ENCODE measurements at regions not wholly inside any gene's neighbourhood (a gene's known extent, or its start where the extent isn't known, plus 50 kb on each side); places are given as distances from the start of the nearest gene placed in this dataset.

DNA sequence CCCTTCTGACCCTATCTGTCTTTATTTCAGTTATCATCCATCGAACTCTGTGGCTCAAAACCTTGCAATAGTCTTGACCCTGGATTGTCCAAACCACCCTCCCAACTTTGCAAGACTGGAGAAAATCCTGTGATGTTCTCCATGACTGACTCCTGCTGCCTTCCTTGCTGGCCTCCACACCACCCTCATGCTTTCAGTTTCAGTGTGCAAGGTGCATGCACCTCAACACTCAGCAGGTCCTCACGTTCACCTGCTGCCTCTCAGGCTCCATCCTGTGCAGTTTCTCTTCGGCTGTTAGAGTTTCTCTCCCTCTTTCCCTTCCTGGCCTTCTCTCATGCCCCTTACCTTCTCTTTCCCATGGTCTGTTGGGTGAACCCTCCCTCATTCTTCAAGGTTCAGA is 59.4 kb upstream of the ASIC2 start:
- no peaks in the 10 kb centered on the region for H3K9me3 Mint-ChIP-seq
- no peak overlapping the region for H3K4me3 Mint-ChIP-seq
- no peak for ATAC-seq (ENCODE audit: low read depth)
- POLR2A ChIA-PET = no interaction called here
- no peaks in the 10 kb centered on the region for H3K36me3 Mint-ChIP-seq
- no peak for DNase-seq
- no peaks in the 10 kb centered on the region for H3K4me1 Mint-ChIP-seq
- H3K27ac Mint-ChIP-seq = no peak overlapping the region
- no peaks in the 10 kb centered on the region for H3K27me3 Mint-ChIP-seq

DNA sequence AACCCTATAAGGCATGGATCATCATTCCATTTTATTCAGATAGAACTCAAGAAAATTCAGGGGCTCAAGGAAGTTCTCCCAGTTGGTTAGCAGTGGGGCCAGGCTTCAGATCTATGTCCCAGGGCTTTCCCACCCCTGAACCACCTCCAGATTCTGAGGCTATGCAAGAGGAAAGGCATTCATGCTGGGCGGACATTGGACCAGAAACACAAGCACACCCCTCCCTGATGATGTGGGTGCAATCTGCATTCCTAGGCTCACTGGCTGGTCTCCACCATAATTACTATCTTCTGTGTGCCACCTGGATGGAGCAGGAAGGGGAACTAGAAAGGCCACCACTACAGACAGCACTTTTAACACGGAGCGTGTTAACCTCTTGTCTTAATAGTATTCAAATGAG is 63.2 kb upstream of the ASIC2 start:
- POLR2A ChIA-PET = no interaction called here
- no peaks in the 10 kb centered on the region for H3K4me1 Mint-ChIP-seq
- H3K4me3 Mint-ChIP-seq = no peak overlapping the region
- no peak for DNase-seq
- no peak for ATAC-seq (ENCODE audit: low read depth)
- no peaks in the 10 kb centered on the region for H3K36me3 Mint-ChIP-seq
- peaks cover 2% of the 10 kb centered on the region for H3K27me3 Mint-ChIP-seq
- H3K9me3 Mint-ChIP-seq = no peaks in the 10 kb centered on the region
- H3K27ac Mint-ChIP-seq = no peak overlapping the region

DNA sequence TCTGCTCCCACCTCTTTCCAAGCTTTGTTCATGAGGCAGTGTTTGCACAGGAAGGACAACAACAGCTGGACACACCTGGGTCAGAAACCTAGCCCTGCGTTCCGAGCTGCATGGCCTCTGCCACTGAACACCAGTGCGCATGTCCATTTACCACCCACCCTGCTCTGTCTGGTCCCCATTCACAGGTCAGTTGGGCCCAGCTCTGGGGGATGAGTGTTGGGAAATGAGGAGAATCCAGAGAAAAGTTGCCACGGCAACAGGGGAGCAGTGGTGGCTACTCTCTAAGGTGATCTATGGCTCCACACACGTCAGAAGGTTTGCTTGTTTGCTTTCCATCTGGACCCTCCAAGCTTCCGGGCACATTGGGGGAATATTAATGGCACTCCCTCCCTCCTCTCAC is 70.4 kb upstream of the ASIC2 start:
- POLR2A ChIA-PET = no interaction called here
- H3K4me1 Mint-ChIP-seq = no peaks in the 10 kb centered on the region
- H3K9me3 Mint-ChIP-seq = no peaks in the 10 kb centered on the region

DNA sequence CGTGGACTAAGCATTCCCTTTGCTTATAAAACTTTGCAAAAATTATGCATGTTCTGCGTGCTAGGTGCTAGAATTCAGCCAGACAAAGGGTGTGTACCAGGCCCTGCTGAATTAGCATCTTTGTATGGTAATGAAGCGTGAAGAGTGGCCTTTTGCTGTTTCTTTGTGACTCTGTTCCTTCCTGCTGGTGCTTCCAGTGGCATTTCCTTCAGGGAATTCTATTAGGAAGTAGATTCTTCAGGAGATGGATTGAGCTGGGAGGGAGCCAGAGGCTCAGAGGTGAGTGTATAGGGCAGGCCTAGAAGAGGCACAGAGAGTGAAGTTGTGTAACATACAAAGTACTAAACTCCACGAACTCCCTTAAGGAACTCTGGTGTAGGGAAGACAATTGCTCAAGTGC is 73.9 kb upstream of the ASIC2 start:
- peaks cover 2% of the 10 kb centered on the region for H3K27me3 Mint-ChIP-seq
- H3K27ac Mint-ChIP-seq = no peak overlapping the region
- no peaks in the 10 kb centered on the region for H3K4me1 Mint-ChIP-seq
- no peaks in the 10 kb centered on the region for H3K9me3 Mint-ChIP-seq
- no peaks in the 10 kb centered on the region for H3K36me3 Mint-ChIP-seq
- POLR2A ChIA-PET = no interaction called here
- DNase-seq (no peak), ATAC-seq (ENCODE audit: low read depth) (no peak)
- no peak overlapping the region for H3K4me3 Mint-ChIP-seq

More for the DNA sequence above, 70.4 kb upstream of the ASIC2 start:
- peaks cover 2% of the 10 kb centered on the region for H3K27me3 Mint-ChIP-seq
- no peaks in the 10 kb centered on the region for H3K36me3 Mint-ChIP-seq
- H3K27ac Mint-ChIP-seq = no peak overlapping the region
- DNase-seq = no peak
- H3K4me3 Mint-ChIP-seq = no peak overlapping the region
- no peak for ATAC-seq (ENCODE audit: low read depth)

DNA sequence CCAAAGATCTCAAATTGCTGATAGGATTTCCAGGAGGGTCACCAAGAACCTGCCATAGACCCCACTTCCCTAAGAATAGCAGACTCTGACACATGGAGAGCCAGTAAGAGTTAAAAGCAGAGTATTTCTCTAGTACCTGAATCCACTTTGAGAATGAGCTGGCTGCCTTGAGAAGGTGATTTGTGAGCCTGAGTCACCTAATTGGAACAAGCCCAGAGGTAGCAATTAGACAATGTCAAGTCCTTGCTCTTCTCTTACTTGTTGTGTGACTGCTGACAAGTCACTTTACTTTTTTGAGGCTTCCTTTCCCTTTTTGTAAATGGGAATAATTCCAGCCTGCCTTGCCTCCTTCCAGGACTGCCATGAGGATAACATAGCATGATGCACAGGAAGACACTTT is 76.1 kb upstream of the ASIC2 start:
- ATAC-seq (ENCODE audit: low read depth) = no peak
- Mint-ChIP-seq H3K36me3 (no peaks in the 10 kb centered on the region), H3K27ac (no peak overlapping the region), H3K4me3 (no peak overlapping the region), H3K4me1 (no peaks in the 10 kb centered on the region), H3K27me3 (peaks cover 2% of the 10 kb centered on the region), H3K9me3 (no peaks in the 10 kb centered on the region)
- DNase-seq = no peak
- POLR2A ChIA-PET = no interaction called here

DNA sequence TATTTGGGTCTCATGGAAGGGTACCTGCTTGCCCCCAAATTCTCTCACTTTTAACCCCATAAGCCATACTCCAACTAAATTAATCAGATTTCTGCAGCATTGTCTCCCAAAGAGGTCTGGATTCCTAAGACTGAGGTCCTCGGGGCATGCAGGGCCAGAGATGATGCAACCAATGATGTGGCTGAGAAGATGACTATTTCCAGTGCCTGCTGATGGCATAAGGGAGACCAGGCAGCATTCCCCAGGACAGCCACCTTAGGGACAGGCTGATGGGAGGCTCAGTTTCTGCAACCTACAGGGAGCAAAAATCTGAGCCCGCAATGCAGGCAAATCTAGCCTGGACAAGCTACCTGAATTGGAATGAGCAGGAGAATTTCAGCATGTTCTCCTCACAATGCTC is 76.8 kb upstream of the ASIC2 start:
- no peak for ATAC-seq (ENCODE audit: low read depth)
- no peak for DNase-seq
- Mint-ChIP-seq H3K27ac (no peak overlapping the region), H3K4me3 (no peak overlapping the region), H3K27me3 (peaks cover 2% of the 10 kb centered on the region), H3K36me3 (no peaks in the 10 kb centered on the region), H3K9me3 (no peaks in the 10 kb centered on the region), H3K4me1 (no peaks in the 10 kb centered on the region)
- POLR2A ChIA-PET = no interaction called here

DNA sequence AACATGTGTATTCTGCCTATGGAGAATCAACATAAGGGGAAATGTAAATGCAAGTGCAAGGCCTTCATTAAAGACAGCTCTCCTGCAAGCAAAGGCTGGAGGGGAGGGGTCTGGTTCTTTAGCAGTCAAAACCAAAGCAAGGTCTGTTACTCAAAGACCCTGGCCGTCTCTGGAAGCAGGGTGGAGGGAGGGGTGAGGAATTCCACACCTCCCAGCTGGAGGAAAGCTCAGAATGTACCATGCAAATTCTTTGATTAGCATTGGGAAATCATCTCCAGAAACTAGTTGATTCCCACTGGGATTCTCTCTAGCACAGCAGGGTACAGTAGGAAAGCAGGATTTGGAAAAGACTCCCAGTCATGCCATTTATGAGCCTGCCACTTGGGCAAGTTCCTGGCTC is 77.3 kb upstream of the ASIC2 start:
- H3K4me3 Mint-ChIP-seq = no peak overlapping the region
- no peaks in the 10 kb centered on the region for H3K36me3 Mint-ChIP-seq
- peaks cover 2% of the 10 kb centered on the region for H3K27me3 Mint-ChIP-seq
- DNase-seq (no peak), ATAC-seq (ENCODE audit: low read depth) (no peak)
- H3K4me1 Mint-ChIP-seq = no peaks in the 10 kb centered on the region
- no peak overlapping the region for H3K27ac Mint-ChIP-seq
- POLR2A ChIA-PET = no interaction called here
- no peaks in the 10 kb centered on the region for H3K9me3 Mint-ChIP-seq

DNA sequence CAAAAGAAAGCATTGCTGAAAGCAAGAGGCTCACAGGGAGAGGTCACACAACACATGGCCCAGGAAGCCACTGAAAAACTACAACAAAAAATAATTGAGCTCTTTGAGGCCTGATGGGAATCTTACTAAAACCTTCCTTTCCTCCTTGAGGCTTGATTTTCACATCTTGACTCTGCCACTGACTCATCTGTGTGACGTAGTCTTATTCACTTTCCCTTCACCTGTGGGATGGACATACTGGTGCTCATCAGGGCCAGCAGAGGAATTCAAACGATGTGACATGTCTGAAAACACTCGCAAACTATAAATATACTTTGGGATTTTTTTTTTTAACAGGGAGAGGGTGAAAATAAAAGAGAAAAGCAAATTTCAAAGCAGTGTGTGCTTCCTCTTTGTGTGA is 78.3 kb upstream of the ASIC2 start:
- Mint-ChIP-seq H3K9me3 (no peaks in the 10 kb centered on the region), H3K4me3 (no peak overlapping the region), H3K27ac (no peak overlapping the region), H3K4me1 (no peaks in the 10 kb centered on the region), H3K36me3 (no peaks in the 10 kb centered on the region), H3K27me3 (peaks cover 2% of the 10 kb centered on the region)
- ATAC-seq (ENCODE audit: low read depth) = no peak
- POLR2A ChIA-PET = no interaction called here
- DNase-seq = no peak

DNA sequence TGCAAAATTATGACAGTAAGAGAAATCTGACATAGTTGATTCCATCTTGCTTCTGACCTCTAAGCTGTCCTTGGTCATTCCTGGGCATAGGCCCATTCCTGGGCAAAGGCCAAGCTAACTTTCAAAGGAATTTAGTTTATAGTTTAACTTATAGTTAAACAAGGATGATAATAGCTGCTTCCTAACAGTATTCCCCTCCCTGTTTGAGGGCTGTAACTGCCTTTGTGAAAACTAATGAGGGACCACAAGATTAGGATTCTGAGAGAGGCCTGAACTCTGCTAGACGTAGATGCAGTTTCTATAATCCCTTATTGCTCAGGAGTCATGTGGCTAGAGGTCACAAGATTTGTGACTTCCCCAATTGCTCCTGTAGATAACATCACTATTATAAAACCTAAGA is 80.2 kb upstream of the ASIC2 start:
- no peak overlapping the region for H3K27ac Mint-ChIP-seq
- H3K9me3 Mint-ChIP-seq = no peaks in the 10 kb centered on the region
- no peaks in the 10 kb centered on the region for H3K4me1 Mint-ChIP-seq
- ATAC-seq (ENCODE audit: low read depth) (no peak), DNase-seq (no peak)
- H3K4me3 Mint-ChIP-seq = no peak overlapping the region
- POLR2A ChIA-PET = no interaction called here
- H3K27me3 Mint-ChIP-seq = peaks cover 5% of the 10 kb centered on the region
- H3K36me3 Mint-ChIP-seq = no peaks in the 10 kb centered on the region

DNA sequence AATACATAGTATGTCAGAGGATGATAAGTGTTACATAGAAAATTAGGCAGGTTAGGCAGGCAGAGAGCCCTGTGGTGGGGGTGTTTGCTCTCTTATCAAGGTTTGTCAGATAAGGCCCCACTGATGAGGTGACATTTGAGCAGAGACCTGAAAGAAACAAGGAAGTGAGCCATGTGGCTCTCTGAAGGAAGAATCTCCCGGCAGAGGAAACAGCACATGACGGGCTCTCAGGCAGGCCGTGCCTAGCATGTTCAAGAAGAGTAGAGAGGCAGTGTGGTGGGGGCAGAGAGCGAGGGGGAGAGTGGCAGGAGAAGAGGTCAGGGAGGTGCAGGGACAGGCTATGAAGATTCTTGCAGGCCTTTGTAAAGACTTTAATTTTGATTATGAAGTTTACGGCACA is 82.0 kb upstream of the ASIC2 start:
- Mint-ChIP-seq H3K4me3 (no peak overlapping the region), H3K27me3 (peaks cover 5% of the 10 kb centered on the region), H3K4me1 (no peaks in the 10 kb centered on the region), H3K27ac (no peak overlapping the region), H3K9me3 (no peaks in the 10 kb centered on the region), H3K36me3 (no peaks in the 10 kb centered on the region)
- ATAC-seq (ENCODE audit: low read depth) = no peak
- POLR2A ChIA-PET = no interaction called here
- no peak for DNase-seq

DNA sequence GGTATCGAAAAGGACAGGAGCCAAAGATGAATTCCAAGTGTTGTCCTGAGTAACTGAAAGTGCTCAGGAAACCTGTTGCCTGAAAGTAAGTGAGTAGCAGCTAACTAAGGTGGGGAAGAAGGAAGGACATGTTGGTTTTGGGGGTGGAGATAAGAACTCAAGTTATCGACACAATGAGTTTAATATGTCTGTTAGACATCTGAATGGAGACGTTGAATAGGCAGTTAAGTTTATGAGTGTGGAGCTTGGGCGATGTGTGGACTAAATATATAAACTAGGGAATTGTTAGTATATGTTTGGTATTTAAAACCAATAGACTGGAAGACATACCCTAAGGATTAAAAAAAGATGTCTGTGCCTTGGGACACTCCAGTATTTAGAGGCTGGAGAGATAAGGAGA is 82.7 kb upstream of the ASIC2 start:
- Mint-ChIP-seq H3K27me3 (peaks cover 5% of the 10 kb centered on the region), H3K4me1 (no peaks in the 10 kb centered on the region), H3K4me3 (no peak overlapping the region), H3K9me3 (no peaks in the 10 kb centered on the region), H3K36me3 (no peaks in the 10 kb centered on the region), H3K27ac (no peak overlapping the region)
- no peak for ATAC-seq (ENCODE audit: low read depth)
- POLR2A ChIA-PET = interaction anchor here (0.5 kb wide), 1 partner anchor 63 kb away, joined by 4 read pairs; no protein-coding TSS in a partner anchor
- no peak for DNase-seq

DNA sequence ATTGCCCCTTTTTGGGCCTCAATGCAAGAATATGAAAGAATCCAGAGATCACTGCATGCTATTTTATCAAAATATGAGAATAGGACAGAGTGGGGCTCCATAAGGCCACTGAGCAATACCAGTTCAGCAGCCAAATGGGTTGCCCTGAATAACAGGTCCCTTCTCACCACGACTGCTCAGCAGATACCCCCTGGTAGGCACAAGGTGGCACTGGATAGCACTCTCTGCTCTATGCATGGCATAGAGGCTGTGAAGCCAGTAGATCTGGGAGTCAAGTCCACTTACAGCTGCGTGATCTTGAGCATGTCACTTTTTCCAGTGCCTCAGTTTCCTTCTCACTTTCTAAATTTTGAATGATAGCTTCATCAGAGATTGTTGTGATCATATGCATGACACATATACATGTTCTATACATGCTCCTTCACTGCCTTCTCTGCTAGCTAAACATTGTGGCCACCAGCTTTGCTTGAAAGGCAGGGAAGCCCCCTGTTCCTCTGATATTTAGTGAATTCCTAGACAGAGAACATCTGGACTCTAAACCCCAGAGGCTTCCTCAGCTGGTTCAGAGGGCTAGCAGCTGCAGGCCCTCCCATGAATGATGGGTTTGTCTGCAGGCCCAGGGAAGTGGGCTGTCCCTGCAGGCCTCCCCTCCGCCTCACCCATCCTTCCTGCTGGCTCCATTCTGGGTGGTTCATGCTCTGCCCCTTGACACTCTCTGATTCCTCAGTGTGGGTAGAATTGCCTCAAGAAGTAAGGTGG is 84.9 kb upstream of the ASIC2 start:
- Mint-ChIP-seq H3K27ac (no peak overlapping the region), H3K4me1 (no peaks in the 10 kb centered on the region), H3K9me3 (no peaks in the 10 kb centered on the region), H3K4me3 (no peak overlapping the region), H3K27me3 (peaks cover 3% of the 10 kb centered on the region), H3K36me3 (no peaks in the 10 kb centered on the region)
- POLR2A ChIA-PET = no interaction called here
- DNase-seq = no peak
- ATAC-seq (ENCODE audit: low read depth) = no peak

DNA sequence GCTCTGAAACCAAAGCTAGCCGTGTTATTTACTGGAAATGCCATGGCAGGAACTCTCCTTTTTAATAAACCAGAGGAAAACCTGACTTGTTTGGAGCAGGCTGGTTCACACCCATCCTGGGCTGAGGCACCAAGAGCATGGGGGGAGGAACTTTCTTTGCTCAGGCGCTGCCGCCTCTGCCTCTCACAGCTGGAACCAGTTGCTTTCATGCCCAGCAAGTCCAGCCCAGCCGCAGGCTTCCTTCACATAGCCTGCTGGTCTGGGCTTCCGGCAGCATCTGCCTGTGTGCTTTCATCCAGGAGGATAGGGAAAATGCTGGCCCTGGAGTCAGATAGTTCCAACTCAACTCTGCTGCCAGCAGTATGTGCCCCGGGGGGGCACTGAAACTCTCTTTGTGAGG is 88.1 kb upstream of the ASIC2 start:
- Mint-ChIP-seq H3K27me3 (peaks cover 3% of the 10 kb centered on the region), H3K4me1 (no peaks in the 10 kb centered on the region), H3K27ac (no peak overlapping the region), H3K36me3 (no peaks in the 10 kb centered on the region), H3K9me3 (no peaks in the 10 kb centered on the region), H3K4me3 (no peak overlapping the region)
- DNase-seq (no peak), ATAC-seq (ENCODE audit: low read depth) (no peak)
- POLR2A ChIA-PET = no interaction called here

DNA sequence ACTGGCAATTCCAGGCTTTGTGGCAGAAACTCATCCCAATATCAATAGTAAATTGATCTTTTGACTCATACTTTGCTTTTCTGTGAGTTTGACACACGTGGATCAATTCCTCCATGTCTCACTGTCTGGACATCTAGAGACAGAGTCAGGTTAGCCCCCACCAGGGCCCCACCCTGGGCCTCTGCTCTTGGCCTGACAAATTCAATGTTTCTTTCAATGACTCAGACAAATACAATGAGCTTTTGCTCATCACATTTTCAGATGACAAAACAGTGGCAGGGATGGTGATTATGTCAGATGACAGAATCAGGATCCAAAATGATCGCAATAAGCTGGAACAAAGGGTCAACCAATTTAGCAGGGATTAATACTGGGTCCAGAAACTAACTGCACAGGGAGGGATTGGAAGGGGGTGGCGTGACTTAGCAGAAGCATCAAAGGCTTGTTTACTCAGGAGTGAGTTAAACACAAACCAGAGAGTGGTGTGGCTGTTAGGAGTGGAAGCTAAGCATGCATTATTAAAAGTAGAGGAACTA is 90.5 kb upstream of the ASIC2 start:
- H3K9me3 Mint-ChIP-seq = no peaks in the 10 kb centered on the region
- no peak overlapping the region for H3K27ac Mint-ChIP-seq
- ATAC-seq (ENCODE audit: low read depth) = no peak
- no peaks in the 10 kb centered on the region for H3K36me3 Mint-ChIP-seq
- no peak overlapping the region for H3K4me3 Mint-ChIP-seq
- no peak for DNase-seq
- H3K27me3 Mint-ChIP-seq = no peaks in the 10 kb centered on the region
- POLR2A ChIA-PET = no interaction called here
- H3K4me1 Mint-ChIP-seq = no peaks in the 10 kb centered on the region

DNA sequence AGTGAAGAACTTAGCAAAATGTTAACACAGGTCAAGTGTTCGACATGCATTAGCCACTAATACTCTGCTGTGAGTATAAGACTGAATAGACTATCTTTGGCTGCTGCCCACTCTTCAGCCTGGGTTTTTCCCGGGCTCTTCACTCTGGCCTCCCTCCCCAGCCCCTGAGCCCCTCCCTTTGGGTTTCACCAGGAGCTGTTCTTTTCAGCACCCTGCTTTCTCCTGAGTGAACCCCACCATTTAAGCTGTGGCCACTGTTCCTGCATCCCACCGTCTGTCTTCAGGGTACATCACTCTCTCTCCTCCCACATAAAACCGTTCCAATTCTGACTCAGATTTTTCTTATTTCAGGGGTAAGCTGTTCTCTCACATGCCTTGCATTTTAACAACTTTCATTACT is 92.0 kb upstream of the ASIC2 start:
- ATAC-seq (ENCODE audit: low read depth) = no peak
- no peaks in the 10 kb centered on the region for H3K4me1 Mint-ChIP-seq
- no peak for DNase-seq
- no peak overlapping the region for H3K27ac Mint-ChIP-seq
- POLR2A ChIA-PET = no interaction called here
- H3K36me3 Mint-ChIP-seq = no peaks in the 10 kb centered on the region
- no peak overlapping the region for H3K4me3 Mint-ChIP-seq
- no peaks in the 10 kb centered on the region for H3K27me3 Mint-ChIP-seq
- no peaks in the 10 kb centered on the region for H3K9me3 Mint-ChIP-seq
